Natural killer cell (primary cell): ENCODE measurements at regions not wholly inside any gene's neighbourhood (a gene's known extent, or its start where the extent isn't known, plus 50 kb on each side); places are given as distances from the start of the nearest gene placed in this dataset.
"Not testable (repeated sequence)": the region's sequence is repeated elsewhere in the genome, so short reads cannot be mapped to it uniquely, and the experiment has no call there.

Experiments used
- ATAC-seq, 3 donors: fragments of 150-1000 bp in 2 of 3; fragments of 200-7000 bp in 1 of 3; cut with Tn5 transposase; 1 replicate in 1 of 3; 2 replicates in 2 of 3; pipeline ENCODE4 v1.10.0; 2021; ENCODE audit warnings: mild to moderate bottlenecking in 2 of 3, moderate library complexity in 2 of 3
- DNase-seq, 2 donors: peaks; one replicate each; pipeline versions ENCODE4 v3.0.0 to v3.0.0-alpha.2; 2013 to 2021; ENCODE audit warnings: mixed read lengths in 1 of 2
- H3K27ac ChIP-seq: one replicate; pipeline ENCODE4 v1.5.1; 2013; ENCODE audit warnings: mild to moderate bottlenecking, low read length
- H3K27me3 ChIP-seq: one replicate; pipeline ENCODE4 v1.6.1; 2013; ENCODE audit warnings: low read length; ENCODE audit not compliant: control insufficient read depth, insufficient read depth
- H3K36me3 ChIP-seq: one replicate; pipeline ENCODE4 v1.6.1; 2013; ENCODE audit warnings: low read length; ENCODE audit not compliant: control insufficient read depth, insufficient read depth
- H3K4me1 ChIP-seq: one replicate; pipeline ENCODE4 v1.6.1; 2013; ENCODE audit warnings: low read length; ENCODE audit not compliant: control insufficient read depth, insufficient read depth
- H3K4me3 ChIP-seq: one replicate; pipeline ENCODE4 v1.5.1; 2013; ENCODE audit warnings: low read length
- H3K9me3 ChIP-seq: one replicate; pipeline ENCODE4 v1.6.1; 2013; ENCODE audit warnings: low read length; ENCODE audit not compliant: control insufficient read depth, insufficient read depth
- H3K27ac Mint-ChIP-seq, 2 donors: one replicate each; pipeline ENCODE4 v1.8.0; 2022; ENCODE audit warnings: mild to moderate bottlenecking in 2 of 2, mixed read lengths in 2 of 2, moderate library complexity in 1 of 2
- H3K27me3 Mint-ChIP-seq, 2 donors: one replicate each; pipeline ENCODE4 v1.8.0; 2022; ENCODE audit warnings: low read depth in 2 of 2, mixed read lengths in 2 of 2
- H3K36me3 Mint-ChIP-seq: one replicate; pipeline ENCODE4 v1.8.0; 2022; ENCODE audit warnings: mixed read lengths
- H3K4me1 Mint-ChIP-seq, 2 donors: one replicate each; pipeline ENCODE4 v1.8.0; 2022; ENCODE audit warnings: mixed read lengths in 2 of 2
- H3K4me3 Mint-ChIP-seq: one replicate; pipeline ENCODE4 v1.8.0; 2022; ENCODE audit warnings: mild to moderate bottlenecking, moderate library complexity, mixed read lengths
- H3K9me3 Mint-ChIP-seq, 2 donors: one replicate each; pipeline ENCODE4 v1.8.0; 2022; ENCODE audit warnings: mixed read lengths in 2 of 2
- CTCF ChIP-seq: fragments of 200-600 bp; IDR thresholded peaks from one replicate; pipeline ENCODE4 v1.8.0; 2022; ENCODE audit warnings: antibody characterized with exemption
- WGBS: methylation state at CpG from one replicate; pipeline ENCODE4 v1.1.7; 2013; ENCODE audit warnings: missing lambda C conversion rate; ENCODE audit not compliant: insufficient coverage; 5-methylcytosine and 5-hydroxymethylcytosine counted together
- intact Hi-C: fragments of 100-400 bp; cut with micrococcal nuclease; formaldehyde crosslinking; loops from one replicate; pipeline ENCODE4 v1.14.2; 2022

DNA sequence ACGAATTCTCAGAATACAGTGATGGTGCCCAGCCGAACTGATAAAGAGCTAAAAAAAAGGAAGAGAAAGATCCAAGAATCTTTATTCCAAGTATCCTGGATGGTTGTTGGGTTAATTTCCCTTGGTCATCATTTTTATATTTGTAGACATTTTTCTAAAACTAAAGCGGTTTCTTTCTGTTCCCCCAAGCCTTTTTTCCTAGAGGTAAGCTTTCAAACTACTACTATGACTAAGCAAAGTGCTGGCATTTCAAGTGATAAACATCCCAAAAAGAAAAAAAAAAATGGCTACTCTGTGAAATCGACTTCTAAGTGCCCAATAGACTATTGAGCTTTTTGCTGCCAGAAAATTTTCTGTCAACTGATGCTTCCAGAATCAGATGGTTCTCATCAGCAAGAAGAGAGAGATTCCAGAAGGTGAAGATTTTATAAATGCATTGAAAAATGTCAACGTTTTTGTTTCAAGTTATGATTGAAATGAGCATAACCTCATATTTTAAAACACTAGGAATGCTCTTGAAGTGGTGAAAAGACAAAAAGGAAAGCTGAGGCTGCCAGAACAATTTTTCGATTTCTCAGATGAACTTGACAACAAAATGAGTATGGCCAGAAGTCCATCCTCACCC lies 96.1 kb upstream of the ZC3H11B start:
- Mint-ChIP-seq H3K36me3 (no peaks in the 10 kb centered on the region), H3K27ac (no peak overlapping the region), H3K27me3 (no peaks in the 10 kb centered on the region), H3K9me3 (peaks cover 6 to 11% of the 10 kb centered on the region in 2 donors), H3K4me3 (no peak overlapping the region), H3K4me1 (no peaks in the 10 kb centered on the region)
- no peak for TF ChIP-seq CTCF
- no peaks in the 10 kb centered on the region for H3K36me3 ChIP-seq
- DNase-seq, result no peak
- no peak overlapping the region for H3K4me3 ChIP-seq
- no peaks in the 10 kb centered on the region for H3K27me3 ChIP-seq
- 83% methylated on average over 3 of the region's 6 CpGs for WGBS
- no peaks in the 10 kb centered on the region for H3K4me1 ChIP-seq
- H3K9me3 ChIP-seq, result no peaks in the 10 kb centered on the region
- intact Hi-C loops, result no loop called here
- H3K27ac ChIP-seq, result no peak overlapping the region
- no peak for ATAC-seq

DNA sequence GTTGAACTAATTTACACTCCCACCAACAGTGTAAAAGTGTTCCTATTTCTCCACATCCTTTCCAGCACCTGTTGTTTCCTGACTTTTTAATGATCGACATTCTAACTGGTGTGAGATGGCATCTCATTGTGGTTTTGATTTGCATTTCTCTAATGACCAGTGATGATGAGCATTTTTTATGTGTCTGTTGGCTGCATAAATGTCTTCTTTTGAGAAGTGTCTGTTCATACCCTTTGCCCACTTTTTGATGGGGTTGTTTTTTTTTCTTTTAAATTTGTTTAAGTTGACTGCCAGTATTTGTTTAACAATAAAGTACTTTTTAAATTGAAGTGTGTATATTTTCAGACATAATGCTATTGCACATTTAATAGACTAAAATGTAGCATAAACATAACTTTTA lies 95.0 kb upstream of the ZC3H11B start:
- H3K4me3 Mint-ChIP-seq, H3K36me3 ChIP-seq, ATAC-seq, H3K9me3 ChIP-seq, H3K4me1 ChIP-seq, H3K4me3 ChIP-seq, intact Hi-C loops, DNase-seq, H3K36me3 Mint-ChIP-seq, H3K4me1 Mint-ChIP-seq, H3K27me3 Mint-ChIP-seq, H3K27ac Mint-ChIP-seq, H3K27ac ChIP-seq, H3K27me3 ChIP-seq: not testable (repeated sequence)
- WGBS, result no CpG with 5 or more reads among the region's 1 CpG
- H3K9me3 Mint-ChIP-seq, result peaks cover 6 to 11% of the 10 kb centered on the region in 2 donors

GRCh38 chr1:219704331-219704730 lies 91.4 kb upstream of the ZC3H11B start:
- peaks cover 8 to 13% of the 10 kb centered on the region in 2 donors for H3K9me3 Mint-ChIP-seq
- WGBS, result 94% methylated on average over 3 of the region's 3 CpGs
- H3K27me3 ChIP-seq, H3K27ac ChIP-seq, ATAC-seq, H3K36me3 ChIP-seq, H3K27ac Mint-ChIP-seq, DNase-seq, H3K9me3 ChIP-seq, H3K4me3 ChIP-seq, intact Hi-C loops, H3K27me3 Mint-ChIP-seq, H3K4me1 ChIP-seq, H3K36me3 Mint-ChIP-seq, H3K4me3 Mint-ChIP-seq, H3K4me1 Mint-ChIP-seq: not testable (repeated sequence)

DNA sequence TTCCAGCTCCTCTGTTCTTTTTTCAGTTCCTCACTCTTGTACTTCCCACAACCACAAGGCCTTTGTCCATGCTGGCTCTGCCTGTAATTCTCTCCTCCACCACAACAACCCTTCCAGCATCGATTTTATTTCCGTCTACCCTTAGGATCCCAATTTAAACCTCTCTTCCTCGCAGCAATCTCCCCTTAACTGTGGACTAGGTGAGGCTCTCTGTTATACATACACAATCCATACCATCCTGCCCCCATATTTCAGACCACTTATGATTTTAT lies 90.4 kb upstream of the ZC3H11B start:
- Mint-ChIP-seq H3K4me3 (no peak overlapping the region), H3K4me1 (no peaks in the 10 kb centered on the region), H3K36me3 (no peaks in the 10 kb centered on the region), H3K27ac (no peak overlapping the region), H3K9me3 (peaks cover 8 to 11% of the 10 kb centered on the region in 2 donors), H3K27me3 (no peaks in the 10 kb centered on the region)
- no peak for DNase-seq
- TF ChIP-seq CTCF, result no peak
- H3K4me3 ChIP-seq, result no peak overlapping the region
- WGBS, result 87% methylated on average over 3 of the region's 3 CpGs
- ATAC-seq, result no peak
- H3K27me3 ChIP-seq, result no peaks in the 10 kb centered on the region
- H3K27ac ChIP-seq, result no peak overlapping the region
- H3K9me3 ChIP-seq, result no peaks in the 10 kb centered on the region
- H3K4me1 ChIP-seq, result no peaks in the 10 kb centered on the region
- no peaks in the 10 kb centered on the region for H3K36me3 ChIP-seq
- intact Hi-C loops, result no loop called here

- ATAC-seq (no peak), DNase-seq (no peak)
- Histone ChIP-seq H3K27me3 (no peaks in the 10 kb centered on the region), H3K27ac (no peak overlapping the region), H3K9me3 (no peaks in the 10 kb centered on the region), H3K4me3 (no peak overlapping the region), H3K36me3 (no peaks in the 10 kb centered on the region), H3K4me1 (no peaks in the 10 kb centered on the region)
- no peaks in the 10 kb centered on the region for H3K27me3 Mint-ChIP-seq
- no peak overlapping the region for H3K27ac Mint-ChIP-seq
- peaks cover 8 to 14% of the 10 kb centered on the region in 2 donors for H3K9me3 Mint-ChIP-seq
- 95% methylated on average over 3 of the region's 3 CpGs for WGBS
- H3K4me3 Mint-ChIP-seq, result no peak overlapping the region
- H3K4me1 Mint-ChIP-seq, result no peaks in the 10 kb centered on the region
- intact Hi-C loops, result no loop called here
- TF ChIP-seq CTCF, result no peak
- H3K36me3 Mint-ChIP-seq, result no peaks in the 10 kb centered on the region
Measured at GRCh38 chr1:219701476-219701875, 88.6 kb upstream of the ZC3H11B start.
